GM18873 (cell line): ENCODE measurements at regions not wholly inside any gene's neighbourhood (a gene's known extent, or its start where the extent isn't known, plus 50 kb on each side); places are given as distances from the start of the nearest gene placed in this dataset.
"Not testable (repeated sequence)": the region's sequence is repeated elsewhere in the genome, so short reads cannot be mapped to it uniquely, and the experiment has no call there.

Experiments used
- ATAC-seq: cut with Tn5 transposase; IDR thresholded peaks from one replicate; pipeline ENCODE4 v1.9.1; 2021; ENCODE audit warnings: mild to moderate bottlenecking, moderate library complexity, moderate number of reproducible peaks; ENCODE audit not compliant: unreplicated experiment, low FRiP score

DNA sequence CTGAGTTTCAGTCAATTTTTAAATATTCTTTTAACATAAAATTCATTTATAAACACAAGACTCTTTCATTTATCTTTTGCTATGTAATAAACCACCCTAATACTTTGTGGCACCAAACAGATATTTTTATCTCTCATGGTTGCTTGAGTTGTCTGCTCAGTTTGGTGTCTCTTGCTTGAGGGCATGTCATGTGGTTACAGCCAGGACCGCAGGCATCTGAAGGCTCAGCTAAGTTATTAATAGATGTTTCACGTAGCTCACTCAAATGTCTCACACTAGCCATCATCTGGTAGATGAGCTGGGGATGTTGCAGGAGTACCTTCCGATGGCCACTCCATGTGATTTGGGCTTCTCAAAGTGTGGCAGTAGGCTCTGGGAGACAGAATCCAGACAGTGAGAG lies 597.8 kb downstream of the ETNK1 start:
- no peak for ATAC-seq

DNA sequence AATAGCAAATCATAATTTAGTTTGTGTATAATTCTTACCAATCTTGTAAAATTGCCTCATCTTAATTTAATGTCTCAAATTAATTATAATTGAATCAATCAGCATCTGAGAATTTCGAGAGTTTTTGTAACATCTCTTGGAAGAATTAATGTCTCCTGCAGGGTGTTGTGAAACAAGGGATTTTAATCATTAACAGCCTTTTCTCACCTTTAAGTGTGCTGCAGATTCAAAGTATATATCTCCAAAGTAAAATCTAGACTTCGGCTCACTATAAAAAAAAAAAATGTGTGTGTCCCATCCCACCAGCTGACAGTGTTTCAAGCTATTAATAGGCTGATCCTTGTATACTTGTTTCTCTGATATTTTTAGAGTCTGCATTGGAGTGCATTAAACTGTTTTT lies 603.1 kb downstream of the ETNK1 start:
- no peak for ATAC-seq

DNA sequence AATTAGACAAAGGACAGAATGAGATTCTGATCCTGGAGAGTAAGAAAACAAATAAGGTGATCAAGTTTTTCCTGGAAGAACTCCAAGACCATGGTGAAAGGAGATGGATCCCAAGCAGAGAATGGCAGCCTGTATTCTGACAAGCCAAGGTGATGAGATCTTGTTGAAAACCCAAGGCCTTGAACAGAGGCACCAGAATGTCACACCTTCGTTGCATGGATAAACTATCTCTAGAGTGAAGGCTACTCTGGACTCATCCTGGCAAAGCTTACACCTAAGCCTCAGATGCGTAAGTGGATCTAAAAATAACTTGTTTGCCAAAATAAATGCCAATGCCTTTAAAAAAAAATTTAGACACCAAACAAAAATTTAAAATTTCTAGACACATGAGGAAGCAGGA lies 605.9 kb downstream of the ETNK1 start:
- ATAC-seq, result no peak

GRCh38 chr12:23236066-23236780 lies 611.3 kb downstream of the ETNK1 start:
- ATAC-seq, result no peak

DNA sequence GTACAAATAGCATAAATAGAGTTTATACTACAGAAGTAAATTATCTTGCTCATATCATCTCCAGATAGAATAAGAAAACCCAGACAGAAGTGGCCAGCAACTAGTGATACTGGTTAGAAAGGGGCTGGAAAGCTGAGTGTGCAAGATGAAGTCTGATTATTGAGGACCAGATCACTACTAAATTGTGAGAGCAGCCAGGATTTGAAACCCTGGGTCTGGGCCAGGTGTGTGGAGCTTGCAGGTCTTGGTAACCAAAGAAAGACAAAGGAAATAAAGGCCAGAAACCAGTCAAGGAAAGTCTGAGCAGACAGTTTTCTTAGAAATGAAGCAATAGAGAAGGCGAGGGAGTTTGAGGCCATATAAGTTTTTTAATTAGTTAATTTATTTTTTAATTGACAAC lies 611.8 kb downstream of the ETNK1 start:
- ATAC-seq, result no peak

DNA sequence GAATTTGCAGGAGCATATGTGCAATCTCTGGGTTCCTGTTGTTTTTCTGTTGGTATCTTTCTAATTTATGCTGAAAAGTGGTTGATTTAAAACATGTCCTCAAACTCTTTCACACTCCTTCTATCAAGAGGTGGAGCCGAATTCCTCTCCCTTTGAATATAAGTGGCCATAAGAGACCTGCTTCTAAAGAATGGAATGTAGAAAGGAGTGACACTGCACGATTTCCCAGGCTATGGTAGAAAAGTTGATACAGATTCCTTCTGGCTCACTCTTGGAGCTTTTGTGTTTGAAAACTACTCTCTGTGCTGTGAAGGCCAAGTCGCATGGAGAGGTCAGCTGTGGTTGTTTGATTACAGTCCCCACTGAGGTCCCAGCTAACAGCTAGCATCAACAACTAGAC lies 613.2 kb downstream of the ETNK1 start:
- no peak for ATAC-seq

- ATAC-seq, result no peak
Observed at GRCh38 chr12:23238957-23239356, 614.0 kb downstream of the ETNK1 start.

DNA sequence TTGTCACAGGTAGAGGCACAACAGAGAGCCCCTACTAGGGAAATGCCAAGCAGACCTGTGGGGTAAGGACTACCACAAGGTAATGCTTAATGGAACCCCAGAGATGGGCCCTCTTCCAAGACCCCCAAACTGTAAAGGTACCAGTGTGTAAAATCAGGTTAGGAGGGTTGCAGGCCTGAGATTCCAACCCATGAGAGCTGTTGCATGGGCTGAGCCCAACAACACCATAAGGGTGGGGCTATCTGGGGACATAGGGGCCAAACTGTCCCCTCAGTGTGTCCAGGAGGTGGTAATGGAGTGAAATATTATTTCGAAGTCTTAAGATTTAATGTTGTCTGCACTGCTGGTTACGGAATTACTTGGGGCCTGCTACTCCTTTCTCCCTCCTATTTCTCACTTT lies 620.2 kb downstream of the ETNK1 start:
- no peak for ATAC-seq

DNA sequence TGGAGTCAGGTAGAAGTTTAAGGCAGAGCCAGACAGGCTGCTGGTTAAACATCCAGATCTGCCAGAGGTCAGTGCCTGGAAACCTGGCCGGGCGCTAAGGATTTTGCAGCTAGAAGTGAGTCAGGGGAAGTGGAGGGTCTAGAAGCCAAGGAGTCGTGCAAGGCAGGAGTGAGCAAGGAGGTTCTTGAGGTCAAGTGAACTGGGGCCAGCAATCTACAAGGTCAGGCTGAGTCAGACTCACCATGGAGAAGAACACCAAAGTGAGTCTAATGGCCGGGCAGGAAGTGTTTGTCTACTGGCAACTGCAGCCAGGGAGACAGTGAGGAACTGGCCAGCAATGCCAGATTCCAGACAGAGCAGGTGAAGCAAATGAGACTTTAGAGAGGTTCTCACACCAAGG lies 628.2 kb downstream of the ETNK1 start:
- ATAC-seq, result no peak

DNA sequence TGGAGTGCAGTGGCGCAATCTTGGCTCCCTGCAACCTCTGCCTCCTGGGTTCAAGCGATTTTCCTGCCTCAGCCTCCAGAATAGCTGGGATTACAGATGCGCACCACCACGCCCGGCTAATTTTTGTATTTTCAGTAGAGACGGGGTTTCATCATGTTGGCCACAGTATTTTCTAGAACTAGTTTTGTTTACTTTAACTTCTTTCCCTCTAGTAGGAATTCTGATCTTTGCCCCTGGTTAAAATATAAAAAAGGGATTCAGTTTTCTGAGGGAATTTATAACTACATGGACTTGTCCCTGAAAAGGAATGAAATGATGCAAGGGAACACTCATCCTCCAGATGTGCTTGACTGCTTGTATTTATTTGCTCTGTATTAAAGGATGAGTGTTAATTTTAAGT lies 628.9 kb downstream of the ETNK1 start:
- ATAC-seq, result not testable (repeated sequence)

DNA sequence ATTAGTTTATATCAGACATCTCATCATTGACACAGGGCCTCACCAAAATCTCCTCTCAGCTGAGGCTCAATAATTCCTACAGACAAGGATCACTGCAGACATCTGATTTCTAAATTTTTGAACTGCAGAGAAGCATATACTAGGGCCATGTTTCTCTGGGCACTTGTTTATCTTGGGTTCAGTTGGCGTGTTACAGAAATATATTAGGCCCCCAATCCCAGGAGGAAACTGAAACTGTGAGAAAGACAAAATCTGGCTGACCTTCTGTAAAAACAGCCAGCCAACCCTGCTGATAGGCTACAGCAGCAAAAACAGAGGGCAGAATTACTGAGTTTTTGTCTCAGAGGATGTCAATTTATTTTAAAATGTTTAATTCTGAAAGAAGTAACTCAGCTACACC lies 634.6 kb downstream of the ETNK1 start:
- ATAC-seq, result no peak

- ATAC-seq, result no peak
Observed at GRCh38 chr12:23262670-23263069, 637.7 kb downstream of the ETNK1 start.

GRCh38 chr12:23277831-23278230 lies 652.9 kb downstream of the ETNK1 start:
- no peak for ATAC-seq

DNA sequence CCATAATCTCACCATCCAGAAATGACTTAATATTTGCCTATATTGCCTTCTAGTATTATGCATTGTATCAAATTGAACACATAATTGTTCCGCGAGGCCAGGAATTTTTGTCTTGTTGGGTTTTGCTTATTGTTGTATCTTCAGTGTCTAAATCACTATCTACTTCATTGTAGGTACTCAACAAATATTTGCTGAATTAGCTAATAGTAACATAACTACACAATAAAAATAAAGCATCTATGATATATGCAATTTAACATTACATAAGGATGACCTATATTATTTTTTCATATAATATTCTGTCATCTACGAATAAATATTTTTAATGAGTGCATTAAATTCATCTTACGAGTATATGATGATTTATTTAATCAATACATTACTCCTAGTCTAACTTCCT lies 656.3 kb downstream of the ETNK1 start:
- no peak for ATAC-seq

DNA sequence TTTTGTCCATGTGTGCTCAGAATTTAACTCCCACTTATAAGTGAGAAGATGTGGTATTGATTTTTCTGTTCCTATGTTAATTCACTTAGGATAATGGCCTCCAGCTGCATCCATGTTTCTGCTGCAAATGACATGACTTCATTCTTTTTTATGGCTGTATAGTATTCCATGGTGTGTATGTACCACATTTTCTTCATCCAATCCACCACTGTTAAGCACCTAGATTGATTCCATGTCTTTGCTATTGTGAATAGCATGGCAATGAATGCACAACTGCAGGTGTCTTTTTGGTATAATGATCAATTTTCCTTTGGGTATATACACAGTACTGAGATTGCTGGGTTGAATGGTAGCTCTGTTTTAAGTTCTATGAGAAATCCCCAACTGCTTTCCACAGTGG lies 657.7 kb downstream of the ETNK1 start:
- no peak for ATAC-seq

DNA sequence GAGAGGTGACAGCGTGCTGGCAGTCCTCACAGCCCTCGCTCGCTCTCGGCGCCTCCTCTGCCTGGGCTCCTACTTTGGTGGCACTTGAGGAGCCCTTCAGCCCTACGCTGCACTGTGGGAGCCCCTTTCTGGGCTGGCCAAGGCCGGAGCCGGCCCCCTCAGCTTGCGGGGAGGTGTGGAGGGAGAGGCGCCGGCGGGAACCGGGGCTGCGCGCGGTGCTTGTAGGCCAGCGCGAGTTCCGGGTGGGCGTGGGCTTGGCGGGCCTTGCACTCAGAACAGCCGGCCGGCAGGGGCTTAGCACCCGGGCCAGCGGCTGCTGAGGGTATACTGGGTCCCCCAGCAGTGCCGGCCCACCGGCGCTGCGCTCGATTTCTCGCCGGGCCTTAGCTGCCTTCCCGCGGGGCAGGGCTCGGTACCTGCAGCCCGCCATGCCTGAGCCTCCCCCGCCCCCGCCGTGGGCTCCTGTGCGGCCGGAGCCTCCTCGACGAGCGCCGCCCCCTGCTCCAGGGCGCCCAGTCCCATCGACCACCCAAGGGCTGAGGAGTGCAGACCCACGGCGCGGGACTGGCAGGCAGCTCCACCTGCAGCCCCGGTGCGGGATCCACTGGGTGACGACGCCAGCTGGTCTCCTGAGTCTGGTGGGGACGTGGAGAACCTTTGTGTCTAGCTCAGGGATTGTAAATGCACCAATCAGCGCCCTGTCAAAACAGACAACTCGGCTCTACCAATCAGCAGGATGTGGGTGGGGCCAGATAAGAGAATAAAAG lies 661.0 kb downstream of the ETNK1 start:
- ATAC-seq, result not testable (repeated sequence)

DNA sequence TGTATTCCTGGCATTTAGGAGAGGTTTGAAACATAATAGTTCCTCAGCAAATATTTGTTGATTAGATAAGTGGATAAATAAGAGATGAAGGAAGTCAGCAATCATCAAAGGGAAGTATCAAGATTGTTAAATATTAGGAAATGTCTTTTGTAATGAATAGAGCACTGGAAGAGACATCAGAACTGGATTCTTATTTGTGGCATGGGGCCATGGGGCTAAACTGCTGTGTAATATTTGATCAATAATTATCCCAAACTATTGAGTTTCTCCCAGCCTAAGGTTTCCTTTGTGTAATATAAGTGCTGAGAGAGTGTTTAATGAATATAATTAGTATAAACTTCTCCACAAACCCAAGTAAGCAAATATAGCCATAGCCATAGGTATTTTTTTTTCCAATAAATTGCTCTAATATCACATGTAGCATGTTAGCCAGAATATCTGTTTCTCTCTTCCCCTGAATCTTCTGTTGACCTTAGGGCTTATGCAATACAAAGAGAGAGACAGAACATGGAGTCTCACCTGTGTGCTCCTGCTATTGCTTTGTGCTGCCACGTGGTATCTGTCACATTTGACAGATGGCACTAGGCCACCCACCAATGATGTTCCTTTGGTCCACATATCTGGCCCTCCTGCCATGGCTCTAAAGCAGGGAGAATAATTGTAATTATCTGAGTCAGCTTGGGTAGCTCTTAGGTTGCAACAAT lies 658.7 kb downstream of the SOX5 start:
- no peak for ATAC-seq

- ATAC-seq, result no peak
Observed at GRCh38 chr12:23303220-23303619, 646.2 kb downstream of the SOX5 start.

- ATAC-seq, result no peak
Observed at GRCh38 chr12:23303821-23304220, 645.6 kb downstream of the SOX5 start.

- no peak for ATAC-seq
Observed at GRCh38 chr12:23333938-23334337, 615.5 kb downstream of the SOX5 start.

GRCh38 chr12:23335593-23335992 lies 613.9 kb downstream of the SOX5 start:
- no peak for ATAC-seq

DNA sequence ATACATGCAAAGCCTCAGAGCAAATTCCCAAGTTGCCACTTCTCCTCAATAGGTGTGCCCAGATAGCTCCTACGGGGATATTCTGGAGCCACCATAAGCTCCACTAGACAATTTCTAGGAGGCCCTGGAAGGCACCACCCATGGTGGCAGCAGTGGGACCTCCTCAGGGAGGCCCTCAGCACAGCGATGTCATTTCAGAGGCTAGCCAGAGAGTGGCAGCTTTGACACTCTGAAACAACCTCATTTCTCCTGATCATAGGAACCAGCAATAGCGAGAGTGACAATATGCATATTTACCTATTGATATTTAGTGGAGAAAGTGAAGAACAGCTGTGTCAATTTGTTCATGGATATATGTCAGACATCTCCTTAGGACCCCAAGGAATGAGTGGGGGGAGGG lies 612.3 kb downstream of the SOX5 start:
- no peak for ATAC-seq
